C4-2B (cell line): ENCODE measurements at regions not wholly inside any gene's neighbourhood (a gene's known extent, or its start where the extent isn't known, plus 50 kb on each side); places are given as distances from the start of the nearest gene placed in this dataset.

Source experiments
- CTCF ChIP-seq: fragments of 450-650 bp; conservative IDR thresholded peaks from 2 replicates; pipeline ENCODE4 v1.5.1; 2017; ENCODE audit warnings: mild to moderate bottlenecking
- ZFX ChIP-seq: fragments of 450-650 bp; IDR thresholded peaks from 2 replicates; pipeline ENCODE4 v1.6.1; 2017

GRCh38 chr1:29569971-29570634 is 333.8 kb downstream of the PTPRU start:
- TF ChIP-seq CTCF (no peak), ZFX (no peak)
